Fibroblast of villous mesenchyme (primary cell): ENCODE measurements at regions not wholly inside any gene's neighbourhood (a gene's known extent, or its start where the extent isn't known, plus 50 kb on each side); places are given as distances from the start of the nearest gene placed in this dataset.

Experiments
- DNase-seq: peaks from one replicate; pipeline ENCODE4 v3.0.0-alpha.2; 2010; ENCODE audit warnings: low read depth
- H3K4me3 ChIP-seq: 2 replicates; pipeline ENCODE4 v1.5.1; 2011; ENCODE audit warnings: low read depth, mild to moderate bottlenecking, low read length
- TF ChIP-seq, protein P1 (sequence below): IDR thresholded peaks from 2 replicates; pipeline ENCODE4 v1.5.1; 2012; ENCODE audit warnings: low read depth, mild to moderate bottlenecking, low read length; ENCODE audit not compliant: insufficient read depth

DNA sequence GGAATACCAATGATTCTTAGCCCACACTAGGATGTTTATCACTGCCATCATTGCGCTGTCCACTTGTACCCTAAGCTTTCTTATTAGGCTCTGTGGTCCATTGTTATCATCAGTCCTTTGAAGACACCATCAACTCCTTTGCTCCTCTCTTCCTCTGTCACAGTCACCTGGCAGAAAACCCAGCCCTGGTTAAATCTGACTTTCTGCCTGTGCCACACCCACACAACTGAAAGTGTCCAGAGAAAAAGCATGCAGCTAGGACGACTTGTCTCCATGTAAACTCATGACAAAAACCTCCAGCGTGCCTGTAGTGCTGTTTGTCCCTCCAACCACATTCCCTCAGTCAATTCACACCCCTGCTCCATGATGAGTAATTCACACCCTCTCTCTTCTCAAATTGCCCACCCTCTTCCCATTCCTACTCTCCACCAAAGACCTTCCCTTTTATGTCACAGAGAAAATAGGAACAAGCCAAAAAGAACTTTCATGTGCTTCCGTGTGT, 297.4 kb upstream of the MGAT5 start:
- TF ChIP-seq, protein P1, sequence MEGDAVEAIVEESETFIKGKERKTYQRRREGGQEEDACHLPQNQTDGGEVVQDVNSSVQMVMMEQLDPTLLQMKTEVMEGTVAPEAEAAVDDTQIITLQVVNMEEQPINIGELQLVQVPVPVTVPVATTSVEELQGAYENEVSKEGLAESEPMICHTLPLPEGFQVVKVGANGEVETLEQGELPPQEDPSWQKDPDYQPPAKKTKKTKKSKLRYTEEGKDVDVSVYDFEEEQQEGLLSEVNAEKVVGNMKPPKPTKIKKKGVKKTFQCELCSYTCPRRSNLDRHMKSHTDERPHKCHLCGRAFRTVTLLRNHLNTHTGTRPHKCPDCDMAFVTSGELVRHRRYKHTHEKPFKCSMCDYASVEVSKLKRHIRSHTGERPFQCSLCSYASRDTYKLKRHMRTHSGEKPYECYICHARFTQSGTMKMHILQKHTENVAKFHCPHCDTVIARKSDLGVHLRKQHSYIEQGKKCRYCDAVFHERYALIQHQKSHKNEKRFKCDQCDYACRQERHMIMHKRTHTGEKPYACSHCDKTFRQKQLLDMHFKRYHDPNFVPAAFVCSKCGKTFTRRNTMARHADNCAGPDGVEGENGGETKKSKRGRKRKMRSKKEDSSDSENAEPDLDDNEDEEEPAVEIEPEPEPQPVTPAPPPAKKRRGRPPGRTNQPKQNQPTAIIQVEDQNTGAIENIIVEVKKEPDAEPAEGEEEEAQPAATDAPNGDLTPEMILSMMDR = no peak
- no peak for DNase-seq
- H3K4me3 ChIP-seq = no peak overlapping the region

DNA sequence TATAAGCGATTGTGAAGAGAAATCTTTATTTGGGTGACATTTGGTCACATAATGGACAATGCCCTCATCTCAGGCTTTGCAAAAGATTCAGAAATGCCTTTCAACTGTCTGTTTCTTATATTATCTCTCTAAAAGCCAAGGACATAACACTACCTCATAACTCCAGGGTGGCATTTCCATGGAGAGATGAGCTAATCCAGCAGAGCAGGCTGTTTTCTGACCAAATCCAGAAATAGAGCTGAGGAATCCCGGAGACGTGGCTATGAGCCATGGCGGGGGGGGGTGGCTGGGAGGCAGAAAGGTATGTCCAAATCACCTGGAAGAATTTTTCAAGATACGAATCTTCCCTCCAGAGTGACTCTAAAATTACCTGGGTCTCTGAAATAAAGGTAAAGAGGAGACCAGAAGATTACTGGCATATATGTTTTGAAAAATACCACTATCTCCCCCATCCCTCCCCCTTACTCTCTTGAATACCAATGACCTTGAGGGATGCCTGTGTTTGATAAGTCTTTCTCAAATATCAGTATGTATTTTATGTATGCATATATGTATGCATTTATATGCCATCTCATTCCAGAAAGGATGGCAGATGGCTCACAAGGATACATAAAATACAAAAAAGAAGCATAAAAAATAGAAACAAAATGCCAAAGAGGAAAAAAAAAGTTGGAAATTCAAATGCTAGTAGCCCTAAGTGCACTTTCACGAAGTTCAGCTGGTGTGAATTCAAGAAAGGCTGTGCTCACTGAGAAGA, 296.0 kb upstream of the MGAT5 start:
- no peak for DNase-seq
- TF ChIP-seq, protein P1 = no peak
- H3K4me3 ChIP-seq = no peak overlapping the region

DNA sequence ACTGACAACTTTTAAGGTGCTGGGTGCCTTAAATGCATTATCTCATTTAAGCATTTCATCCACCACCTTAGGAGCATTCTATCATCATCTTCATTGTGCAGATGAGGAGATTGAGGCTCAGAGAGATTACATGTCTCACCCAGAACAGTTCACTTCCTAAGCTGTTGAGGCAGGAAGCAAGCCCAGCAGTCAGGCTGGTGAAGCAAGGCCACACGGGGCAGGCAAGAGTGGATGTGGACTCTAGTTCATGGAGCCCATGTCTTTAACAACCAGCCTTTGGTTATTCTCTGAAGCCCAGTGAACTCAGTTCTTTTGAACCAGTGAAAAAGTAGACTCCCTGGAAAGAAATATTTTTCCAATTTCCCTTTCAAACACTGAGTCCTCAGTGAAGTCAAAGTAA, 294.8 kb upstream of the MGAT5 start:
- no peak overlapping the region for H3K4me3 ChIP-seq
- TF ChIP-seq, protein P1 = no peak
- no peak for DNase-seq

DNA sequence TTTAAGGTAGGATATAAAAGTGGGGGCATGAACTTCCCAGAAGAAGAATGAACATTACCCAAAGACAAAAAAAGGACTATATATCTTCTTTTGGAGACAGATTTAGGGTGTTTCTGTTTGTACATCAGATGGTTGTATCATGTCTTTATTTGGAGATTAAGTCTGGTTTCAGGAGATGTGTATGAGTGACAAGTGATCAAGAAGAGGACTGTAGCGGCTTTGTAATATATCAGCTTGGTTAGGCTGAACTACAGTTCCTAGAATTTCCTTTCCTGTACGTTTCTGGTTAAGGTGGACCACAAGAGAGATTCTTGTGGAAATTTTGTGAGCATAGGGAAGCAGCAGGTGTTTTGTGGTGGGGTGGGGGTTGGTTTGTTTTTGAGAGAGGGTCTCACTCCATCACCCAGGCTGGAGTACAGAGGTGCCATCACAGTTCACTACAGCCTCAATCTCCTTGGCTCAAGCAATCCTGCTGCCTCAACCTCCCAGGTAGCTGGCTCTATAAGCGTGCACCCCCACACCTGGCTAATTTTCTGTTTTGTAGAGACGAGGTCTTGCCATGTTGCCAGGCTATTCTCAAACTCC, 287.1 kb upstream of the MGAT5 start:
- no peak overlapping the region for H3K4me3 ChIP-seq
- no peak for DNase-seq
- TF ChIP-seq, protein P1 = no peak

DNA sequence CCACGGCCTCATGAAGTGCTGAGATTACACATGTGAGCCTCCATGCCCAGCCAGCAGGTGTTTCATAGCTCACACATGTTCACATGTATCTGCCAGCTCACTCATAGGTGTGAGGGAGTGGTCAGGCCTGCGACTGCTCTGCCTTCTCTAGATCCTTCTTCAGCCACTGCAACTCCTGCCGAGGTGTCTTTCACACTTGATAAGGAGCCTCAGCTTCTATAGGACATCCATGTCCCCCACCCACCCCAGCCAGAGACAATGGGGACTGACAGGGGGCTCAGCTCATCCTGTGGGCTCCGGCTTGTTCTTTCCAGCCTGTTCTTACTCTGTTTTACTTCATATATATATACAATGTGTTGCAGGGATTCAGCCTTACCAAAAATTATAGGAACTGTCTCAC, 286.5 kb upstream of the MGAT5 start:
- TF ChIP-seq, protein P1 = no peak
- DNase-seq = no peak
- H3K4me3 ChIP-seq = no peak overlapping the region

DNA sequence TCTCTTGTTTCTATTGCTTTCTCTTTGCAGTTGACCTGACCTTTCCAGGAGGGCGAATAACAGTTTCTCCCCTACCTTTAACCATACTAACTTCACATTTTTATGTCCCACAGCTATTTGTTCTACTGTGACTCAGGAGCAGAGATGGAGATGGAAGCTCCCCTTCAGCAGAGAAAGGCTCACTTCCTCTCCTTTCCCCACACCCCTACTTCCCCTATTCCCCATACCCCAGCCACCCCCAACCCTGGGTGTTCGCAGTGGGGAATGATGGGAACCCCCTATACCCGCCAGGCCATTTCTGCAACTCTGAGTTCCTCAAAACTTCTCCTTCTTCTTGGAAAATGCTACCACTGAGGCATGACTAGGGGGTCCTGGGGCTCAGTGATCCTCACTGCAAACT, 285.4 kb upstream of the MGAT5 start:
- no peak for DNase-seq
- TF ChIP-seq, protein P1 = no peak
- H3K4me3 ChIP-seq = no peak overlapping the region

DNA sequence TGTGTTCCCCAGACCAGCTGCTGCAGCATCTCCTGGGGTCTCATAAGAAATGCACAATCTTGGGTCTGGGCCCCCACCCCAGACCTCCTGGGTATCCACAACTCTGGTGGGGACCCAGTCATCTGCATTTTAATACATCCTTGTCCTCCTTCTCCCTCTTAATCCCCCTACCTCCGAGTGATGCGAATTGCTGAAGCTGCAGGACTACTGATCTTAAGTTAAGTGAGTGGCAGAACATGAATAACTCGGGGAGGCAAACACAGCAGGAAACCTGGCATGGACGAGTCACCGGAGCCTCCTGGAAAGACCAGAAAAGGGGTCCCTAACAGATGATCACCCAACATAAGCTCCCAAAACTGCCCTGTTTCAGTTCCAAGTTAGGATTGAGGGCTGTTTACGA, 283.2 kb upstream of the MGAT5 start:
- no peak for DNase-seq
- TF ChIP-seq, protein P1 = no peak
- H3K4me3 ChIP-seq = no peak overlapping the region
